HuH-7.5 (cell line): ENCODE measurements at regions not wholly inside any gene's neighbourhood (a gene's known extent, or its start where the extent isn't known, plus 50 kb on each side); places are given as distances from the start of the nearest gene placed in this dataset.

Experiments
- DNase-seq: peaks from one replicate; pipeline ENCODE4 v3.0.0; 2011; ENCODE audit warnings: low spot score

- no peak for DNase-seq
Observed at GRCh38 chr5:67337751-67338150, 141.2 kb upstream of the CD180 start.

- DNase-seq = no peak
Observed at GRCh38 chr5:67335426-67335825, 138.8 kb upstream of the CD180 start.

GRCh38 chr5:67334373-67334772 is 137.8 kb upstream of the CD180 start:
- DNase-seq = no peak

DNA sequence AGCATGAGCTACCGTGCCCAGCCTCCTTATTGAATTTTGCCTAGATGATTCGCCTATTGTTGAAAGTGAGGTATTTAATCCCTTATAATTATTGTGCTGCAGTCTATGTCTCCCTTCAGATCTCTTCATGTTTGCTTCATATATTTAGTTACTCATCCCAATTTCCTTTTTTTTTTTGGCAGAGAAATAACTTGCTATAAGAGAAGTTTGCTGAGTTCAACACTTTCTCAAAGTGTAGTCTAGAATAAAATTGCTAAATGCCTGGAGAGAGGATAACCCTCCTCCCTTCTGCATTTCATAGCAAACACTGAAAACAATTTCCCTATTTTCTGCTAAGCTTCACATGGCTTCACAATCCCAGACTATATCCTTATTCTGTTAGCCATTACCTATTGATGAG is 136.6 kb upstream of the CD180 start:
- no peak for DNase-seq

GRCh38 chr5:67331296-67331925 is 134.8 kb upstream of the CD180 start:
- DNase-seq = no peak

GRCh38 chr5:67319935-67320725 is 123.5 kb upstream of the CD180 start:
- DNase-seq = no peak

- no peak for DNase-seq
Observed at GRCh38 chr5:67318746-67319145, 122.1 kb upstream of the CD180 start.

DNA sequence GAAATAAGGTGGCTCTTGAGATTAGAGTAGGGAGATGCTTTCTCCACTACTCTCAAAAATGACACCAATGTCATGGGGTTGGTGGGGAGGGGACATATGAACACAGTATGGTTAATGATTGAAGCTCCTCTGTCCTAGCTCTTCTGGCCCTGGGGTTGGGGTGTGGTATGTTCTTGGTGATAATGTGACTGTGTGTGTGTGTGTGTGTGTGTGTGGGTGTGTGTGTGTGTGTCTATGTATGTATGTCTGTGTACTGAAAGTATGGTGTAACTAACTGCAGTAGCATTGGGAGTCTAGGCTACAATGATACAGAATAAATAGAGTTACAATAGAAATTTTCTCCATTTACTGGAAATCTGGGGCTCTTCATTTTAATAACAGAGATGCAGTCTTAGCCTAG is 121.0 kb upstream of the CD180 start:
- no peak for DNase-seq

GRCh38 chr5:67316695-67317094 is 120.1 kb upstream of the CD180 start:
- DNase-seq = no peak

DNA sequence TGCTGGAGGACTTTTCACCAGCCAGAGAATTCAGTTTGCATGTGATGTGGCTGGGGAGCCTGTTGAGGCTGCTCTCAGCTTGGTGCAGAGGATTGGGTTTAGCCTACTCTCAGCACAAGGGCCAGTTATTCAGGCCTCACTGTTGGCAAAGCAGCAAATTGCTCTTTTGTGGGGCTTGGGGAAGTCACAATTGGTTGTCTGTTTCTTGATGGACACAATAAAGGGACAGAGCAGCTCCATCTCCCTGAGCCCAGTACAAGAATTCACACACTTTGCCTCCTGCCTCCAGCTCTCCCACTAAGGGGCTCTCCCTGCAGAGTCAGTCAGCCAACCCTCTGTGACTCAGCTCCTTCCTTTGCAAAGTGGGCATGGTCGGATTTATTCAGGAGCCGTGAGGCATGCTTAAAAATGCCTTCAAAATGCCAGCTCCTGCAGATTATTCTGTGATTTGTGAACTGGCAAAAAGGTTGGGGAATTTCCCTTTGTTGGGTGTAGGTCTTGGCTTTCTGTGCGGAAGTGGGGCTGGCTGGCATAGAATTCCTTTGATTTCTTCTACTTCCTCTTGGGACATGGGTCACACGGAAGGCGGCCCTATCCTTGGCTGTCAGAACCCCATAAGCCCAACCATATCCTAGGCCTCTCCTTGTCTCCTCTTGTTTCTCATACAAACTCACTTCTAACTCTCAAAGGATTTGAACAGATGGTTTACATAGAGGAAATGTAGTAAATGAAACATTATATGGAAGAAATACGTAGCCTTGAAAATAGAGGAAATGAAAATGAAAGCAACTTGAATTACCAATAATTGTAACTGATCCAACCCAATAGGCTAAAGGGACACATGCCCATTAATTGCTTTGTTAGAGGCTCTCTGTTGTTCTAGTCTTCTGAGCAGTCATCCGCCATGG is 118.7 kb upstream of the CD180 start:
- DNase-seq = no peak

DNA sequence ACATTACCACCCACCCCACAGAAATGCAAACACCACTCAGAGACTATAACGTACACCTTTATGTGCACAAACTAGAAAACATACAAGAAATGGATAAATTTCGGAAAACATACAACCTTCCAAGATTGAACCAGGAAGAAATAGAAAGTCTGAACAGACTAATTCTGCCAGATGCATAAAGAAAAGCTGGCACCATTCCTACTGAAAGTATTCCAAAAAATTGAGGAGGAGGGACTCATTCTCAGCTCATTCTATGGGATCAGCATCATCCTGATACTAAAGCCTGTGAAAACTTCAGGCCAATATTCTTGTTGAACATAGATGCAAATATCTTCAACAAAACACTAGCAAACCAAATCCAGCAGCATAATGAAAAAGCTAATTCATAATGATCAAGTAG is 115.1 kb upstream of the CD180 start:
- no peak for DNase-seq

GRCh38 chr5:67311208-67311607 is 114.6 kb upstream of the CD180 start:
- no peak for DNase-seq

- DNase-seq = no peak
Observed at GRCh38 chr5:67310740-67311139, 114.1 kb upstream of the CD180 start.

DNA sequence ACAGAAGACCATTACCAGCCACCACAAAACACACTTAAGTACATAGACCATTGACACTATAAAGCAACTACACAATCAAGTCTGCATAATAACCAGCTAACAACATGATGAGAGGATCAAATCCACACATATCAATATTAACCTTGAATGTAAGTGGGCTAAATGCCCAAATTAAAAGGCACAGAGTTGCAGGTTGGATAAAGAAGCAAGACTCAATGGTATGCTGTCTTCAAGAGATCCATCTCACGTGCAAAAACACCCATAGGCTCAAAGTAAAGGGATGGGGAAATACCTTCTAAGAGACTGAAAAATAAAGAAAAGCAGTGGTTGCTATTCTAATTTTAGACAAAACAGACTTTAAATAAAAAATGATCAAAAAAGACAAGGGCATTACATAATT is 113.6 kb upstream of the CD180 start:
- DNase-seq = no peak

DNA sequence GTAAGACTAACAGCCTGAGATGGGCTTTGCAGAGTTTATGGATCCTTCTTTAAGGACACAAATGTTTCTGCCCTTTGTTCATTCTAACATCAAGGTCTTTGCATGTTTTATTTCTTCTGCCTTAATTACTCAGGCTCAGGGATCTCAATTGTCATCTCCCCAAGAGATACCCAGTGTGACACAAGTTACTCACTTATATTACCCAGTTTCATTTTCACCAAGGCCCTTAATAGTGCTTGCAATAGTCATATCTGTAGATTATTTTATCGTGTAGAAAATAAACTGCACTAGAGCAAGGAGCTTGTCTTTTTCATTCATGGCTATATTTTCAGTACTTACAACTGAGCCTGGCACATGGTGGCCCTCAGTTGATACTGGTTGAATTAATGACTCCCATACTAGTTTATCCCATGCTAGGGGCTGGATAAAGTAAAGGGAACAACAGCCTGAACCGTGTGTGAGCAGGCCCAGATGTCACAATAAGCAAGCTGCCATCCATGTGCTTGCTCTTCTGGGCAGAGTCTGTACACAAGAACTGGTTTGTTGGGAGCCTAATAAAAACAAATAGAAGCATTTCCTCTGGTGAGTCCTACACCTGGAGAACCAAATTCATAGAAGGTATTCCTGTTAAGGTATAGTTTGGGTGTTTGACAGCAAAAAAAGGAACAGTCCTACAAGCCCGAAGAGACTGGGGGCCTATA is 112.5 kb upstream of the CD180 start:
- DNase-seq = no peak

DNA sequence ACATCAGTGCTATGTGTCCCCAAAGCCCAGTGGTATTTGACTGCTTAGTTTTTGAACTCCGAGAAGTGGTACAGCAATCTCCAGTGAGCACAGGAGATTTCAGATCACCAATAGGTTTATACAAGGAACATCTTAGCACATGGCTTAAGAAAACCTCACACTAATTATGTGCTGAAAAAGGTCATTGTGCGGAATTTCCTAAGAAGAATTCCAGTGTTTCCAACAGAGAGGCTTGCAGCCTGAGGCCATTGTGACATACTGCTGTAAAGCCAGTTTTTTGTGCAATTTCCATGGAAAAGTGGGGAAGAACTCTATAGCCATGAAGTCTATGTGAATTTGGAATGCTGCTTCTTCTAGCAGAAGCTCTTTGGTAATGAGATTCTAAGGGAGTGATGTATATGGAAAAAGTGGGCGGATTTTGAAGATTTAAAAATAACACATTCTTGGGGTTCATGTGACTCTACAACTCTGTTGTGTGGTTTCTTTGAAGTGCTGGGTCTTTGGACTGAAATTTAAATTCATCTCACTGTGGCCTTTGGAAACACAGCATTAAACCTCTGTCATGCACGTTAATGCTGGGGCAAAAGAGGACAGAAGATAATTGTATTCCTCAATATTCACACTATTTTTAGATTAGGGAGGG is 110.5 kb upstream of the CD180 start:
- DNase-seq = no peak

DNA sequence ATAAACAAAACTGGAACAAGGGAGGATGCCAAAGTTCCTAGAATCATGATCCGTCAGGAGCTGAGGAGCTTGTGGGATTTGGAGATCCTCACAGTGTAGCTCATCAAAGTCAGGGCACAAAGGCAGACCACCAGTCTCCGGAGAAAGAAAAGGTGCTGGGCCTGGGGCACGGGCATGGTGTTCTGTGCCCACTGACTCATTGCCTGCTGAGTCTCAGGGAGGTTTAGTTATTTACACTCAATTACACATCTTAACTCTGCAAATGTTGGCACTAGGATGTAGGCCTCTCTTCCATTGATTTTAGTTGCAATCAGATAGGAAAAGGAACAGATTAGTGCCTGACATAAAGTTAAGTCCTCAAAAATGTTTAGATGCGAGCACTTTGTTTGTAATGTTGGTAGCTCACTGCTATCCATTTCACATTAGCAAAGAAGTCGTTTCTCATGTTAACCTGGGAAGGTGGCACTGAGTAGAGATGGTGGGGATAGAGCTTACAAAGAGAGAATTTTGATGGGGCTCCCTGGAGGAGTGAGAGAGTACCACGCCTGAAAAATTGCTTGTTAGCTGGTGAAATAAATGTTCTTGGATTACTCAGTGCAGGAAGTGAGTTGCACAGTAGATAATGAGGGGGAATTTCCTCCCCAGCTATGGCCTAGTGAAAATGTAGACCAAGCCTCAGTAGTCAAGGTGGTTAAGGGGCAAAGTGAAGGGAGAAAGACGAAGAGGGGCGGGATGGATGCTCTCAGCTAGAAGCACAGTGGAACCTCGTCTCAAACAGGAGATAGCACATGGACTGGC is 109.5 kb upstream of the CD180 start:
- DNase-seq = no peak

GRCh38 chr5:67305401-67305800 is 108.8 kb upstream of the CD180 start:
- DNase-seq = no peak

DNA sequence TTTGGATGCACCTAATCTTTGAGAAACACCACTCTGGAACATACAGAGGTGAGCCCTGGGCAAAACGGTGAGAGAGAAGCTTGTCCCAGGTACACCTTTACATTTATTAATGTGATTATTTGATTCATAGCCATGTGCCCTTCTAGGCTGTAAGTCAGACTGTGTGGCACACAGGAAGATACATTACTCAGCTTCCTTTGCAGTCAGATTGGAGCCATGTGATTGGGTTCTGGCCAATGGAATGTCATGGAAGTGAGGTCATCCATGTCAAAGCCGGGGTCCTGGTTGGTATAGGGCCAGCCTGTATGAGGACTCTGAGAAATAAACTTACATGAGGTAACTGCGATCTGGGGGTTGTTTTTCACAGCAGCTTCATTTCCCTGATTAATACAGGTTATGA is 106.8 kb upstream of the CD180 start:
- no peak for DNase-seq

GRCh38 chr5:67301285-67301903 is 104.8 kb upstream of the CD180 start:
- no peak for DNase-seq
